ENCODE measurements at regions not wholly inside any gene's neighbourhood (a gene's known extent, or its start where the extent isn't known, plus 50 kb on each side); places are given as distances from the start of the nearest gene placed in this dataset.

- no peak for DNase-seq (ENCODE audit: low read depth)
- no peak overlapping the region for H3K4me3 ChIP-seq (ENCODE audit: low read depth, low read length)
- TF ChIP-seq, protein P1, sequence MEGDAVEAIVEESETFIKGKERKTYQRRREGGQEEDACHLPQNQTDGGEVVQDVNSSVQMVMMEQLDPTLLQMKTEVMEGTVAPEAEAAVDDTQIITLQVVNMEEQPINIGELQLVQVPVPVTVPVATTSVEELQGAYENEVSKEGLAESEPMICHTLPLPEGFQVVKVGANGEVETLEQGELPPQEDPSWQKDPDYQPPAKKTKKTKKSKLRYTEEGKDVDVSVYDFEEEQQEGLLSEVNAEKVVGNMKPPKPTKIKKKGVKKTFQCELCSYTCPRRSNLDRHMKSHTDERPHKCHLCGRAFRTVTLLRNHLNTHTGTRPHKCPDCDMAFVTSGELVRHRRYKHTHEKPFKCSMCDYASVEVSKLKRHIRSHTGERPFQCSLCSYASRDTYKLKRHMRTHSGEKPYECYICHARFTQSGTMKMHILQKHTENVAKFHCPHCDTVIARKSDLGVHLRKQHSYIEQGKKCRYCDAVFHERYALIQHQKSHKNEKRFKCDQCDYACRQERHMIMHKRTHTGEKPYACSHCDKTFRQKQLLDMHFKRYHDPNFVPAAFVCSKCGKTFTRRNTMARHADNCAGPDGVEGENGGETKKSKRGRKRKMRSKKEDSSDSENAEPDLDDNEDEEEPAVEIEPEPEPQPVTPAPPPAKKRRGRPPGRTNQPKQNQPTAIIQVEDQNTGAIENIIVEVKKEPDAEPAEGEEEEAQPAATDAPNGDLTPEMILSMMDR (IDR thresholded peaks at IDR 0.05; ENCODE audit: insufficient read depth, low read depth, low read length) = no peak
Observed at GRCh38 chr17:36723459-36724025, 122.2 kb downstream of the MRM1 start.

DNA sequence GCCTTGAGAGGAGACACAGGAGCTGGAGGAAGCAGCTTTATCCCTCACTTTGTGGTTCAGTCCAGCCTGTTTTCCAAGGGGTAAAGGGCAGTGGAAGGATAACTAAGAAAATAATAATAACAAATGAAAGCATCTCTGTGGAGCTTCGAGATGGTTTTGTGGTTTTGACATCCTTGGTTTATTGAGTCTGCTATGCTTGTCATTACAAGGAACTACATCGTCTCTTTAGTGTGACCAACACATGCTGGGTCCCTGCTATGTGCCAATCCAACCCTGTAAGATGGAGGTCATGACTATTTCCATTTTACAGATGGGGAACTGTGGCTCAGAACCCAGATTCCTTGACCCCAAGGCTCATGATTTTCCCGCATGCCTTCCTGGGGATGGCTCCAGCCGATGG, 124.8 kb downstream of the MRM1 start:
- TF ChIP-seq, protein P1 (IDR thresholded peaks at IDR 0.05; ENCODE audit: insufficient read depth, low read depth, low read length) = no peak
- no peak overlapping the region for H3K4me3 ChIP-seq (ENCODE audit: low read depth, low read length)
- no peak for DNase-seq (ENCODE audit: low read depth)

- DNase-seq (ENCODE audit: low read depth) = no peak
- no peak overlapping the region for H3K4me3 ChIP-seq (ENCODE audit: low read depth, low read length)
- TF ChIP-seq, protein P1 (IDR thresholded peaks at IDR 0.05; ENCODE audit: insufficient read depth, low read depth, low read length) = no peak
Observed at GRCh38 chr17:36727052-36727451, 125.7 kb downstream of the MRM1 start.

GRCh38 chr17:36727577-36727976, 126.2 kb downstream of the MRM1 start:
- DNase-seq (ENCODE audit: low read depth) = no peak
- TF ChIP-seq, protein P1 (IDR thresholded peaks at IDR 0.05; ENCODE audit: insufficient read depth, low read depth, low read length) = no peak
- no peak overlapping the region for H3K4me3 ChIP-seq (ENCODE audit: low read depth, low read length)

- no peak for DNase-seq (ENCODE audit: low read depth)
- H3K4me3 ChIP-seq (ENCODE audit: low read depth, low read length) = no peak overlapping the region
- TF ChIP-seq, protein P1 (IDR thresholded peaks at IDR 0.05; ENCODE audit: insufficient read depth, low read depth, low read length) = no peak
Observed at GRCh38 chr17:36728030-36728991, 126.9 kb downstream of the MRM1 start.

DNA sequence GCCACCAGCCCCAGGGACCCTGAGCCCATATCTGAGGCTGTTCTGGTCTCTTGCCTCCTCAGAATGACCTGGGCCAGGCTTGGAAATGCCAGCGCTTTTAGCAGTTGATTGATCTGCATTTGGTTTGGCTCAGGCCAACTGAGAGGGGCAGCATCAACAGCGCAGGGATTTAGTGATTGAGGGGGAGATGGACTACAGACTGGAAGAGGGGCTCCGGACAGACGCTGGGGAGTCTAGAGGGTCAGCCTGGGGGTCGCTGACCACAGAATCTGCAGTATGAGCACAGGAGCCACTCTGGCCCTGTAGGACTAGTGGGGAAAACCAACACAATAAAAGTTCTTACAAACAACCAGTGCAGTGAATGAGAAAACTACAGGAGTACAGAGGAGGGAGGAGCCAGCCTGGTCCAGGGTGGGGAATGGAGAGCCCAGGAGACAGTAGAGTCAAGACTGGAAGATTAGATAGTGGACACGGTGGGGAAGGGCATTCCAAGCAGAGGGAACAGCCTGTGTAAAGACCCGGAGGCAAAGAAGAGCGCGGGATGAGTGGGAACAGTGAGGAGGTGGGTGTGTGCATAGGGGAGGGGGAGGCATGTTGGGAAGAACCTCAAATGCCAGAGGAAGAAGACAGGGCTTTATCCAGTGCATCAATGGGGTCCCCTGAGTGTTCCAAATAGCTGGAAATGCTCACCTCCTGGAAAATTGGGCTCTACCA, 128.9 kb downstream of the MRM1 start:
- H3K4me3 ChIP-seq (ENCODE audit: low read depth, low read length) = no peak overlapping the region
- TF ChIP-seq, protein P1 (IDR thresholded peaks at IDR 0.05; ENCODE audit: insufficient read depth, low read depth, low read length) = no peak
- no peak for DNase-seq (ENCODE audit: low read depth)
